ENCODE measurements at regions not wholly inside any gene's neighbourhood (a gene's known extent, or its start where the extent isn't known, plus 50 kb on each side); places are given as distances from the start of the nearest gene placed in this dataset.

DNA sequence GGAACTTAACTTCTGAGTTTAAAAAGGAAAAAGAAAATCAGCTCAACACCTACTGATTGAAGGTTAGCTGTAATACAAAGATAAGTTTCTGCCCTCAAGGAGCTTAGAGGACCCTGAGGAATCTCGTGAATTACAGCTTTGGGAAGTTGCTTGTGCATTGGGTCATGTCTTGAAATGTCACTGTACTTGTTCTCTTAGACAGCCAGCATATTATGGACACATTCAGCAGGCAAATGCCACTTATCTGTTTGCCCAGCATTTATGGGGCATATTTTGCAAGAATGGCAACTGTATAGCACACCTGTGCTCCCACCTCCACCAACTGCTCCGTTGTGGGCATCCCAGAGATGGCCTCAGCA, 263.6 kb upstream of the CRY1 start:
- no peaks in the 10 kb centered on the region for H3K9me3 ChIP-seq (ENCODE audit: low read depth)
- TF ChIP-seq, protein P1, sequence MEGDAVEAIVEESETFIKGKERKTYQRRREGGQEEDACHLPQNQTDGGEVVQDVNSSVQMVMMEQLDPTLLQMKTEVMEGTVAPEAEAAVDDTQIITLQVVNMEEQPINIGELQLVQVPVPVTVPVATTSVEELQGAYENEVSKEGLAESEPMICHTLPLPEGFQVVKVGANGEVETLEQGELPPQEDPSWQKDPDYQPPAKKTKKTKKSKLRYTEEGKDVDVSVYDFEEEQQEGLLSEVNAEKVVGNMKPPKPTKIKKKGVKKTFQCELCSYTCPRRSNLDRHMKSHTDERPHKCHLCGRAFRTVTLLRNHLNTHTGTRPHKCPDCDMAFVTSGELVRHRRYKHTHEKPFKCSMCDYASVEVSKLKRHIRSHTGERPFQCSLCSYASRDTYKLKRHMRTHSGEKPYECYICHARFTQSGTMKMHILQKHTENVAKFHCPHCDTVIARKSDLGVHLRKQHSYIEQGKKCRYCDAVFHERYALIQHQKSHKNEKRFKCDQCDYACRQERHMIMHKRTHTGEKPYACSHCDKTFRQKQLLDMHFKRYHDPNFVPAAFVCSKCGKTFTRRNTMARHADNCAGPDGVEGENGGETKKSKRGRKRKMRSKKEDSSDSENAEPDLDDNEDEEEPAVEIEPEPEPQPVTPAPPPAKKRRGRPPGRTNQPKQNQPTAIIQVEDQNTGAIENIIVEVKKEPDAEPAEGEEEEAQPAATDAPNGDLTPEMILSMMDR (IDR thresholded peaks at IDR 0.05; ENCODE audit: poor library complexity) = no peak
- no peak for TF ChIP-seq EZH2 (IDR thresholded peaks at IDR 0.05; ENCODE audit: borderline replicate concordance)
- no peak for TF ChIP-seq EZH2phosphoT487 (IDR thresholded peaks at IDR 0.05; ENCODE audit: low read depth, severe bottlenecking, unreplicated experiment)
- H3K36me3 ChIP-seq (replicated peaks; ENCODE audit: insufficient read depth, low read depth) = no peaks in the 10 kb centered on the region
- H2AFZ ChIP-seq = no peak overlapping the region
- no peak overlapping the region for H3K4me3 ChIP-seq
- DNase-seq (ENCODE audit: low spot score) = no peak
- H3K27me3 ChIP-seq = no peaks in the 10 kb centered on the region
- H3K79me2 ChIP-seq = no peaks in the 10 kb centered on the region
- no peaks in the 10 kb centered on the region for H3K9me2 ChIP-seq (replicated peaks; ENCODE audit: insufficient read depth)
- no peak overlapping the region for H3K27ac ChIP-seq
- no peaks in the 10 kb centered on the region for H4K20me1 ChIP-seq (ENCODE audit: insufficient read depth, poor library complexity, severe bottlenecking)
- H3K4me1 ChIP-seq (ENCODE audit: insufficient read depth) = peaks cover 5% of the 10 kb centered on the region
- H3K4me2 ChIP-seq = no peak overlapping the region
- 75% methylated on average over 2 of the region's 2 CpGs for WGBS (ENCODE audit: low lambda C conversion rate, missing lambda C conversion rate)

DNA sequence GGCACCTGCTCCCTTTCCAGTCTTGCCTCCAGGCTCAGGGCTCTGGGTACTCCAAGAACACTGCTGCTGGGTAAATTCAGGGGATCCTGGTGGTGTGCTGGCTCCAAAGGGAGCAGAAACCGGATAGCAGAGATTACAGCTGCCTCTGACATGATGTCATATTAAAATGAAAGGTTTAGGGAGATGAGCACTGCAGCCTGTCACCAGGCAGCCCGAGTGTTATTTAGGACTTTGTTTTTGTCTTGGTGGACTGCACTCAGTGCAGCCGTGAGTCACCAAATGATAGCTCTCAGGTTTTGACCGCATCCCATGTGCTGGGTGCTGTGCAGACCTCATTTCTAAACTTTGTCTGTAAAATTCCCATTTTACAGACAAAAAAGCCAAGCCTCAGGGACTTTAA, 266.0 kb upstream of the CRY1 start:
- H4K20me1 ChIP-seq (ENCODE audit: insufficient read depth, poor library complexity, severe bottlenecking) = no peaks in the 10 kb centered on the region
- no peaks in the 10 kb centered on the region for H3K9me2 ChIP-seq (replicated peaks; ENCODE audit: insufficient read depth)
- no peaks in the 10 kb centered on the region for H3K4me1 ChIP-seq (ENCODE audit: insufficient read depth)
- H3K27ac ChIP-seq = no peak overlapping the region
- H2AFZ ChIP-seq = no peak overlapping the region
- no peaks in the 10 kb centered on the region for H3K79me2 ChIP-seq
- no peak overlapping the region for H3K4me2 ChIP-seq
- no peak for DNase-seq (ENCODE audit: low spot score)
- no peaks in the 10 kb centered on the region for H3K9me3 ChIP-seq (ENCODE audit: low read depth)
- 58% methylated on average over 4 of the region's 4 CpGs for WGBS (ENCODE audit: low lambda C conversion rate, missing lambda C conversion rate)
- TF ChIP-seq, protein P1 (IDR thresholded peaks at IDR 0.05; ENCODE audit: poor library complexity) = no peak
- TF ChIP-seq EZH2 (IDR thresholded peaks at IDR 0.05; ENCODE audit: borderline replicate concordance) = no peak
- TF ChIP-seq EZH2phosphoT487 (IDR thresholded peaks at IDR 0.05; ENCODE audit: low read depth, severe bottlenecking, unreplicated experiment) = no peak
- no peak overlapping the region for H3K4me3 ChIP-seq
- H3K36me3 ChIP-seq (replicated peaks; ENCODE audit: insufficient read depth, low read depth) = no peaks in the 10 kb centered on the region
- no peaks in the 10 kb centered on the region for H3K27me3 ChIP-seq

DNA sequence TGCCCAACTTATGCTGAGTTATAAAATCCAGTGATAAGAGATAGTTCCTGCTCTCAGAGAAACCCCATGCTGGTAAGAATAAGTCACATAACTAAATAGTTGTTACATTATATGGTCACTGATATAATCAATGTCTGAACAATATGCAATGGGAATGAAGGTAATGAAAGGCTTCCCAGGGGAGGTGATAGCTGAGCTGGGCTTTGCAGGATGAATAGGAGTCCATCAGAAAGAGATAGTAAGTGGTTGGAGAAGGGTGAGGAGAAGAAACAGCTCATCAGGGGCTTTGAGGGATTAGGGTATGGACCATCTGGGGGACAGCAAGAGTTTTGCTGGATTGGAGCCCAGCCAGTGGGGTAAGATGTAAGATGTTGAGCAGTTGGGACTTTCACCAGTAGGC, 266.7 kb upstream of the CRY1 start:
- H3K36me3 ChIP-seq (replicated peaks; ENCODE audit: insufficient read depth, low read depth) = no peaks in the 10 kb centered on the region
- H3K27ac ChIP-seq = no peak overlapping the region
- TF ChIP-seq, protein P1 (IDR thresholded peaks at IDR 0.05; ENCODE audit: poor library complexity) = no peak
- TF ChIP-seq EZH2phosphoT487 (IDR thresholded peaks at IDR 0.05; ENCODE audit: low read depth, severe bottlenecking, unreplicated experiment) (no peak), EZH2 (IDR thresholded peaks at IDR 0.05; ENCODE audit: borderline replicate concordance) (no peak)
- no peaks in the 10 kb centered on the region for H3K79me2 ChIP-seq
- H3K9me2 ChIP-seq (replicated peaks; ENCODE audit: insufficient read depth) = no peaks in the 10 kb centered on the region
- H3K4me2 ChIP-seq = no peak overlapping the region
- no peak for DNase-seq (ENCODE audit: low spot score)
- H4K20me1 ChIP-seq (ENCODE audit: insufficient read depth, poor library complexity, severe bottlenecking) = no peaks in the 10 kb centered on the region
- no peaks in the 10 kb centered on the region for H3K27me3 ChIP-seq
- no peaks in the 10 kb centered on the region for H3K9me3 ChIP-seq (ENCODE audit: low read depth)
- H3K4me3 ChIP-seq = no peak overlapping the region
- no peak overlapping the region for H2AFZ ChIP-seq
- no peaks in the 10 kb centered on the region for H3K4me1 ChIP-seq (ENCODE audit: insufficient read depth)

DNA sequence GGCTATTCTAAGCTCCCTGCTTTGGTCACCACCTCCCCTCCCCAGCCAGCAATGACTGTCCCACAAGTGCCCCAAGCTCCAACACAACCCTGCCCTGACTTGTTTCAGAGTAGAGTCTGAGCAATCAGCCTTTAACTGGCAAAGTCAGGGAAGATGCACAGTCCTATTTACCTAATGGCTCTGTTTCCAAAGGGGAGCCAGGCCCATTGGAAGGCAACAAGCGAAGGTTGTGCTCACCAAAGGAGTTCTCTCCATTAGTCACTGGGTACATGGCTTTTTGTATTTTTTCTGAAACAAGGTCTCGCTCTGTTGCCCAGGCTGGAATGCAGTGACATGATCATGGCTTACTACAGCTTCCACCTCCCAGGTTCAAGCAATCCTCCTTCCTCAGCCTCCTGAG, 267.1 kb upstream of the CRY1 start:
- 88% methylated on average over 2 of the region's 2 CpGs for WGBS (ENCODE audit: low lambda C conversion rate, missing lambda C conversion rate)
- no peaks in the 10 kb centered on the region for H3K27me3 ChIP-seq

More for the DNA sequence above, 267.1 kb upstream of the CRY1 start:
- Histone ChIP-seq H3K36me3 (replicated peaks; ENCODE audit: insufficient read depth, low read depth) (no peaks in the 10 kb centered on the region), H3K4me2 (no peak overlapping the region), H4K20me1 (ENCODE audit: insufficient read depth, poor library complexity, severe bottlenecking) (no peaks in the 10 kb centered on the region), H3K4me1 (ENCODE audit: insufficient read depth) (no peaks in the 10 kb centered on the region), H3K79me2 (no peaks in the 10 kb centered on the region), H3K4me3 (no peak overlapping the region), H3K9me2 (replicated peaks; ENCODE audit: insufficient read depth) (no peaks in the 10 kb centered on the region), H3K9me3 (ENCODE audit: low read depth) (no peaks in the 10 kb centered on the region), H2AFZ (no peak overlapping the region), H3K27ac (no peak overlapping the region)
- TF ChIP-seq, protein P1 (IDR thresholded peaks at IDR 0.05; ENCODE audit: poor library complexity) = no peak
- TF ChIP-seq EZH2 (IDR thresholded peaks at IDR 0.05; ENCODE audit: borderline replicate concordance) (no peak), EZH2phosphoT487 (IDR thresholded peaks at IDR 0.05; ENCODE audit: low read depth, severe bottlenecking, unreplicated experiment) (no peak)
- no peak for DNase-seq (ENCODE audit: low spot score)
